ENCODE measurements at regions not wholly inside any gene's neighbourhood (a gene's known extent, or its start where the extent isn't known, plus 50 kb on each side); places are given as distances from the start of the nearest gene placed in this dataset.

DNA sequence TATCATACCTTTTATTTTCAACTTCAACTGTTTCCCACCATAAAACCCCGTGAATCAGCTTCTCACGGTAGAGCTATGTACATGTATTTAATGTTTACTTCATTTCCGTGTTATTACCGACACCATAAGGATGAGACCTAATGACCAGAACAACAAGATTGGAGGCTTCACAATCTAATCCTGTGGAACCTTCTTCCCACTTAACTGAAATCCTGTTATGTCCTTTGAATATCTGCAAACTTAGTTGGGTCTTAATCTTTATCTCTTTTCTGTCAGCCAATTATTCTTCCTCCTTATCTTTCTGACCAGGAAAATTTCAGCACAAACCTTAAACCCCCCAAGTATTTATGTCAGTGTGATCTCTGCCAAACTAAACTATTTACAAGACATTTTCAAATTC, 214.4 kb downstream of the TMX3 start:
- no peak for TF ChIP-seq ZFX (IDR thresholded peaks at IDR 0.05; ENCODE audit: borderline replicate concordance)
- TF ChIP-seq, protein P1, sequence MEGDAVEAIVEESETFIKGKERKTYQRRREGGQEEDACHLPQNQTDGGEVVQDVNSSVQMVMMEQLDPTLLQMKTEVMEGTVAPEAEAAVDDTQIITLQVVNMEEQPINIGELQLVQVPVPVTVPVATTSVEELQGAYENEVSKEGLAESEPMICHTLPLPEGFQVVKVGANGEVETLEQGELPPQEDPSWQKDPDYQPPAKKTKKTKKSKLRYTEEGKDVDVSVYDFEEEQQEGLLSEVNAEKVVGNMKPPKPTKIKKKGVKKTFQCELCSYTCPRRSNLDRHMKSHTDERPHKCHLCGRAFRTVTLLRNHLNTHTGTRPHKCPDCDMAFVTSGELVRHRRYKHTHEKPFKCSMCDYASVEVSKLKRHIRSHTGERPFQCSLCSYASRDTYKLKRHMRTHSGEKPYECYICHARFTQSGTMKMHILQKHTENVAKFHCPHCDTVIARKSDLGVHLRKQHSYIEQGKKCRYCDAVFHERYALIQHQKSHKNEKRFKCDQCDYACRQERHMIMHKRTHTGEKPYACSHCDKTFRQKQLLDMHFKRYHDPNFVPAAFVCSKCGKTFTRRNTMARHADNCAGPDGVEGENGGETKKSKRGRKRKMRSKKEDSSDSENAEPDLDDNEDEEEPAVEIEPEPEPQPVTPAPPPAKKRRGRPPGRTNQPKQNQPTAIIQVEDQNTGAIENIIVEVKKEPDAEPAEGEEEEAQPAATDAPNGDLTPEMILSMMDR (IDR thresholded peaks at IDR 0.05): no peak
- H3K27ac ChIP-seq: no peak overlapping the region

DNA sequence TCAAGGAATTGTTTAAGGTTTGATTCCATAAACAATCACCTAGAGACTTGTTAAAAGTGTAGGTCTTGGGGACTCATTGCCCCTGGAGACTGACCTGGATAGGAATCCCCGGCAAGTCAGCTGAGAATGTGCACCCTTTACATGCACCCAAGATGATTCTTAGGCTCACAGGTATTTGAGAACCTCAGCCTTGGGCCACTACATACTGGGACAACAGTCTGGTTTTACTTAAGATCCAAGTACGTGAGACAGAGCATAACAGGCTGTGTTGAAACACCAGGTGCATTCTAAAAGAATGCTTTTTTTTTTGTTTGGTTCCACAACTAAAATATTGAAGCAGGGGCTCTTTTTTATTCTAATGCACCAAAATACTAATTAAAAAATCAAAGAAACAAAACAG, 215.8 kb downstream of the TMX3 start:
- TF ChIP-seq, protein P1 (IDR thresholded peaks at IDR 0.05): no peak
- TF ChIP-seq ZFX (IDR thresholded peaks at IDR 0.05; ENCODE audit: borderline replicate concordance): no peak

DNA sequence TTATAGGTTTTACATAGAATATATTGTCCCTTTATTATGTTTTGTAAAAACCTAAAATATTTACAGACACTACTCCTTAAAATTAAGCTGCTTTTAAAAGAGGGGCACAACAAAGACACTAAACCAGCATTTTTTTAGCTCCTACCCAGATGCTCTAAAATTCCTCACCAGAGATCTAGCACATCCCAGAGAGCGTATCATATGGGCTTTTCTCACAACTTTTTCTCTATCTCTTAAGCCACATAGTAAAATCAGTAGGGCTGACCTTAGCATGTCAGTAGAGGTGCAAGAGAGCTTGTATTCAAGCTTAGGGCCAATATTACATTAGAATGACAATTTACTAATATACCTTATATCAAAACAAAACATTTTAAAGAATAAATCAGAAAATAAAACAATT, 216.3 kb downstream of the TMX3 start:
- no peak overlapping the region for H3K27ac ChIP-seq
- TF ChIP-seq, protein P1 (IDR thresholded peaks at IDR 0.05): no peak
- TF ChIP-seq ZFX (IDR thresholded peaks at IDR 0.05; ENCODE audit: borderline replicate concordance): no peak

More for the DNA sequence above, 215.8 kb downstream of the TMX3 start:
- no peak overlapping the region for H3K27ac ChIP-seq

DNA sequence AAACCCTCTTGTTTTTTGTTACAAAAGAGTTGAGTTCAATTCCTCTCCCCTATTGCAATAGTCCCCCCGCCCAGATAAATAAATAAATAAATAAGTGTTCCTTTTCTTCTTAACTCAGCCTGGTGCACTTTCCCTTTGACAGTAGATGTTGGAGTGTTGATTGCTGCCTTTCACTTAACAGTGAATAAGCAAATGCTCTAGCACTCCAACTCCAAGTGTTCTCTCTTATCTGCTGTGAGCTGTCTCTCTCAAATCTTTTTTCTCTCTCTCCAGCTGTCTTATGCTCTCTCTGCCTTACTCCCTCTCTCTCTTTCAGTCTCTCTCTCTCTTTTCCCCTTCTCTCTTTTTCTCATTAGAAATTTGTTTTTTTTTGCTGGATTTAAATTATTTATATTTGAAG, 216.7 kb downstream of the TMX3 start:
- TF ChIP-seq ZFX (IDR thresholded peaks at IDR 0.05; ENCODE audit: borderline replicate concordance): no peak
- TF ChIP-seq, protein P1 (IDR thresholded peaks at IDR 0.05): no peak
- no peak overlapping the region for H3K27ac ChIP-seq

DNA sequence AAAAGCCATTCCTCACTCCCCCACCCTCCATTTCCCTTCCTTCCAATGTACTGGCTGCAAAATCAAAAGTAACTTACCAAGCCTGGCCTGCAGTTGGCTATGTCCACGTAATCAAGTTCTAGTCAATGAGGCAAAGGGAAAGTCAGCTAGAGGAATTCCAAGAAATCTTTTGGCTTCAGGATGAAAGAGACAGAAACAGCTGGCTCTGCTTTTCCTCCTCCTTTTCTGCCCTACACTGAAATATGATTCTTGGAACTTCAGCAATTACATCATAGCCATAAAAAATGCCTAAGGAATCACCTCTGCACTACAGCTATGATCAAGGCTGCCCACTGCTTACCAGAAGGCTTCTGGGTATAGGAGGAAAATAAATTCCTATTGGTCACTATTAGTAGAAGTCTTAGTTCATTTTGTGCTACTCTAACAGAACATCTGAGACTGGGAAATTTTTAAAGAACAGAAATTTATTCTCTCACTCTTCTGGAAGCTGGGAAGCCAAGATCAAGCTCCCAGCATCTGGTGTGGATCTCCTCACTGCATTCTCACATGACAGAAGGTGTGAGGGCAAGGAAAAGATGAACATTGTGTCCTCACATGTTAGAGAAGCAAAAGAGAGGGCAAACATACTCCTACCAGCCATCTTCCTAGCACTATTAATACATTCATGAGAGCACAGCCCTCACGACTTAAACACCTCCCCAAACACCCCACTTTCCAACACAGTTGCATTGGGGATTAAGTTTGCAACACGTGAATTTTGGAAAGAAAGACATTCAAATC, 219.9 kb downstream of the TMX3 start:
- H3K27ac ChIP-seq: no peak overlapping the region
- no peak for TF ChIP-seq ZFX (IDR thresholded peaks at IDR 0.05; ENCODE audit: borderline replicate concordance)
- TF ChIP-seq, protein P1 (IDR thresholded peaks at IDR 0.05): no peak

DNA sequence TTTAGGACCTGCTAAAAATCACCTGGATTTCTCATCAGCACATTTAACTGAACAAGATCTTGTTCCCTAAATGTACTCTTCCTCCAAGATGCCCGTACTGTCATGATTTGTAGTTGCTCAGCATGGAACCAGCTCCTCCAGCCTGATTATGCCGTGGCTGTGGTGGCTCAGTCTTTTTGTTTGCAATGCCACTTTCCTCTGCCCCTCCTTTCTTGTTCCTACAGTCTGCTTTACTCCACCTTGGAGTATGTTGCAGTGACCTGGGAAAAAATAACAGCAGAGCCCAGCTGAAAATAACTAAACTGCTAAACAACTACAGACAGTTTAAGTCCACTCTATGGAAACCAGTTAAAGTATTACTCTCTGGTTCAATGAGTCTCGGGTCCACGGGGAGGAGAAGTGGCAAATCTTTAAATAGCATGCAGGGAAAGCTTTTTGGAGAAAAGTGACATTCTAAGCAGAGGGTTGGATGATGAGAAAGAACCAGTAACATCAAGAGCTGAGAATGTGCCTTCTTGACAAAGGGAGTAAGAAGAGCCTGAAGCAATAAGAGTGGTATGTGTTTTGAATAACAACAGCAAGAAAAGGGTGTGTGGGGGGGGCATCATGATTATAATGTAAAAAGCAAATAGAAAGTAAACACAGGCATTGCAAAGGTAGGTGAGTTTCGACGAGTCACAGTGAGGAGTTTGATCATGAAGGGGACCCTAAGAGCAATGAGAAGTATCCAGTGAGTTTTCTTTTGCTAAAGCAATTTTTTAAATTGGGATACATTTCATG, 225.7 kb downstream of the TMX3 start:
- no peak overlapping the region for H3K27ac ChIP-seq
- TF ChIP-seq ZFX (IDR thresholded peaks at IDR 0.05; ENCODE audit: borderline replicate concordance): no peak
- TF ChIP-seq, protein P1 (IDR thresholded peaks at IDR 0.05): no peak

DNA sequence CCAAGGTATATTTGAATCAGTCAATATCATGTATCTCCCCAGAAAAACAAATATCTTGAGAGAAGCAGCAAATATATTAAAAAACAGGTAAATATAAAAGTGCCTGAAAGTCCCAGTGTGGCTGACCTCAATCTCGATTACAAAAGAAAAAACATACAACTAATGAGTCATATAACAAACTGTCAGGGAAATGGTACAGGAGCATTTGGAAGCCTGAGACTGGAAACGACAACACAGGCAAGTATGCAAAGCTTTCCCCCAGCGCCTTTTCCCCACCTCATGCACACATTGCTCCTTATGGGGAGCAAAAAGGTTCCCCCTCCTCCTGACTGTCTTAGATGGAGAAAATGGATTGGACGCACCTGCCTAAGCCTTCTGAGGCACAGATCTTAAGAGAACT, 230.7 kb downstream of the TMX3 start:
- no peak for TF ChIP-seq ZFX (IDR thresholded peaks at IDR 0.05; ENCODE audit: borderline replicate concordance)
- TF ChIP-seq, protein P1 (IDR thresholded peaks at IDR 0.05): no peak
- no peak overlapping the region for H3K27ac ChIP-seq
